ENCODE measurements at regions not wholly inside any gene's neighbourhood (a gene's known extent, or its start where the extent isn't known, plus 50 kb on each side); places are given as distances from the start of the nearest gene placed in this dataset.

GRCh38 chr7:155950898-155951553 is 138.8 kb upstream of the SHH start:
- Histone ChIP-seq H3K27me3 (peaks cover 0 to 35% (median 7%) of the 10 kb centered on the region in 7 donors), H3K27ac (no peak overlapping the region), H3K36me3 (no peaks in the 10 kb centered on the region), H3K4me1 (no peaks in the 10 kb centered on the region), H3K4me3 (no peak overlapping the region), H3K9me3 (peaks cover 0 to 5% (median 0%) of the 10 kb centered on the region in 11 donors)
- intact Hi-C loops (cut with DNase I): no loop called here
- DNase-seq: no peak
- no peak for TF ChIP-seq CTCF (IDR thresholded peaks at IDR 0.05)
- 75 to 88% methylated on average over 14 of the region's 14 CpGs for WGBS, 2 donors
- no peak for ATAC-seq

- TF ChIP-seq CTCF (IDR thresholded peaks at IDR 0.05): no peak
- Histone ChIP-seq H3K4me3 (no peak overlapping the region), H3K27ac (no peak overlapping the region), H3K27me3 (peaks cover 0 to 35% (median 7%) of the 10 kb centered on the region in 7 donors), H3K4me1 (no peaks in the 10 kb centered on the region), H3K36me3 (no peaks in the 10 kb centered on the region), H3K9me3 (peaks cover 0 to 8% (median 0%) of the 10 kb centered on the region in 11 donors)
- intact Hi-C loops (cut with DNase I): no loop called here
- DNase-seq: no peak
- no peak for ATAC-seq
- WGBS, 2 donors: 84 to 87% methylated on average over 10 of the region's 10 CpGs
Measured at GRCh38 chr7:155948845-155949244, 136.6 kb upstream of the SHH start.

GRCh38 chr7:155948423-155948822 is 136.2 kb upstream of the SHH start:
- Histone ChIP-seq H3K27me3 (peaks cover 0 to 36% (median 7%) of the 10 kb centered on the region in 7 donors), H3K4me3 (no peak overlapping the region), H3K9me3 (peaks cover 0 to 8% (median 0%) of the 10 kb centered on the region in 11 donors), H3K4me1 (no peaks in the 10 kb centered on the region), H3K27ac (no peak overlapping the region), H3K36me3 (no peaks in the 10 kb centered on the region)
- ATAC-seq (no peak), DNase-seq (no peak)
- TF ChIP-seq CTCF (IDR thresholded peaks at IDR 0.05): no peak
- WGBS, 2 donors: 73% methylated on average over 6 of the region's 6 CpGs
- intact Hi-C loops (cut with DNase I): no loop called here

- Histone ChIP-seq H3K27me3 (peaks cover 0 to 38% (median 6%) of the 10 kb centered on the region in 7 donors), H3K27ac (no peak overlapping the region), H3K4me3 (no peak overlapping the region), H3K4me1 (no peaks in the 10 kb centered on the region), H3K9me3 (peaks cover 0 to 8% (median 0%) of the 10 kb centered on the region in 11 donors), H3K36me3 (no peaks in the 10 kb centered on the region)
- WGBS, 2 donors: 85 to 87% methylated on average over 6 of the region's 6 CpGs
- TF ChIP-seq CTCF (IDR thresholded peaks at IDR 0.05): no peak
- intact Hi-C loops (cut with DNase I): no loop called here
- no peak for ATAC-seq
- no peak for DNase-seq
Measured at GRCh38 chr7:155947051-155947450, 134.8 kb upstream of the SHH start.

Measured in heart right ventricle (tissue), 16 donors.